IMR-90 (cell line): ENCODE measurements at regions not wholly inside any gene's neighbourhood (a gene's known extent, or its start where the extent isn't known, plus 50 kb on each side); places are given as distances from the start of the nearest gene placed in this dataset.

Experiments
- ATAC-seq: fragments of 200-7000 bp; cut with Tn5 transposase; 2 replicates; pipeline ENCODE4 v1.9.1; 2020; ENCODE audit warnings: low read depth, mild to moderate bottlenecking, moderate library complexity
- BruUV-seq: library from RNA; stranded (reverse); fragments of 400-500 nt; replicated peaks from 2 replicates; lab custom pipeline; 2021; lab: Mats Ljungman, UMichigan
- CTCF ChIA-PET: fragments of 300-600 bp; formaldehyde crosslinking; extraction: SDS; loops from one replicate; lab custom pipeline; 2021; ENCODE audit warnings: antibody characterized with exemption; lab: Yijun Ruan, JAX
- POLR2A ChIA-PET: fragments of 300-600 bp; sonication (Branson Sonifier 250); formaldehyde crosslinking; loops from one replicate; lab custom pipeline; 2022; ENCODE audit warnings: antibody characterized with exemption; ENCODE audit not compliant: unreplicated experiment; lab: Charles Lee
- DNase-seq: peaks from one replicate; pipeline ENCODE4 v3.0.0; 2013
- H2AFZ ChIP-seq: replicated peaks from 2 replicates; pipeline ENCODE3; 2013; ENCODE audit warnings: low read length, mild to moderate bottlenecking; ENCODE audit not compliant: poor library complexity
- H2AK5ac ChIP-seq: 2 replicates; pipeline ENCODE4 v1.6.1; 2013; ENCODE audit warnings: low read depth, low read length, inconsistent platforms
- H2AK9ac ChIP-seq: replicated peaks from 2 replicates; pipeline ENCODE3; 2013; ENCODE audit warnings: mild to moderate bottlenecking, low read depth, low read length, moderate library complexity; ENCODE audit not compliant: poor library complexity
- H2BK120ac ChIP-seq: 2 replicates; pipeline ENCODE4 v1.6.1; 2013; ENCODE audit warnings: low read depth, low read length, inconsistent platforms
- H2BK15ac ChIP-seq: 3 replicates; pipeline ENCODE4 v1.6.1; 2013; ENCODE audit warnings: low read depth, low read length, inconsistent platforms
- H2BK20ac ChIP-seq: 2 replicates; pipeline ENCODE4 v1.6.1; 2013; ENCODE audit warnings: low read depth, mild to moderate bottlenecking, inconsistent platforms, low read length, moderate library complexity
- H2BK5ac ChIP-seq: 2 replicates; pipeline ENCODE4 v1.6.1; 2013; ENCODE audit warnings: mild to moderate bottlenecking, low read depth, low read length, inconsistent platforms; ENCODE audit not compliant: poor library complexity, severe bottlenecking
- H3K14ac ChIP-seq: replicated peaks from 2 replicates; pipeline ENCODE4 v1.6.1; 2013; ENCODE audit warnings: low read depth, low read length, inconsistent platforms
- H3K18ac ChIP-seq: 2 replicates; pipeline ENCODE4 v1.6.1; 2013; ENCODE audit warnings: low read depth, low read length, control low read depth
- H3K23ac ChIP-seq: 2 replicates; pipeline ENCODE4 v1.6.1; 2013; ENCODE audit warnings: low read depth, low read length, inconsistent platforms
- H3K27ac ChIP-seq: 2 replicates; pipeline ENCODE4 v1.5.1; 2013; ENCODE audit warnings: mild to moderate bottlenecking, control low read depth, low read length; ENCODE audit not compliant: insufficient read depth
- H3K27me3 ChIP-seq: 2 replicates; pipeline ENCODE4 v1.6.1; 2013; ENCODE audit warnings: low read length; ENCODE audit not compliant: control insufficient read depth, insufficient read depth
- H3K36me3 ChIP-seq: 2 replicates; pipeline ENCODE4 v1.6.1; 2013; ENCODE audit warnings: low read length, mixed read lengths; ENCODE audit not compliant: control insufficient read depth, insufficient read depth
- H3K4ac ChIP-seq: 2 replicates; pipeline ENCODE4 v1.6.1; 2013; ENCODE audit warnings: low read depth, low read length, inconsistent platforms
- H3K4me1 ChIP-seq: 2 replicates; pipeline ENCODE4 v1.6.1; 2013; ENCODE audit warnings: low read length, mixed read lengths; ENCODE audit not compliant: control insufficient read depth, insufficient read depth
- H3K4me2 ChIP-seq: 2 replicates; pipeline ENCODE4 v1.6.1; 2013; ENCODE audit warnings: low read depth, mild to moderate bottlenecking, control low read depth, low read length, moderate library complexity
- H3K4me3 ChIP-seq: 2 replicates; pipeline ENCODE4 v1.5.1; 2013; ENCODE audit warnings: low read depth, mild to moderate bottlenecking, control low read depth, low read length, moderate library complexity; ENCODE audit not compliant: insufficient read depth
- H3K56ac ChIP-seq: 2 replicates; pipeline ENCODE4 v1.6.1; 2013; ENCODE audit warnings: low read length, inconsistent platforms; ENCODE audit not compliant: insufficient read depth; ENCODE audit errors: extremely low read depth
- H3K79me1 ChIP-seq, 2 experiments: 2 replicates each; pipeline ENCODE4 v1.6.1; 2013; ENCODE audit warnings: low read length in 2 of 2, inconsistent platforms in 1 of 2, low read depth in 1 of 2
- H3K9ac ChIP-seq: 2 replicates; pipeline ENCODE4 v1.6.1; 2013; ENCODE audit warnings: low read depth, low read length, control low read depth
- H3K9me1 ChIP-seq: 2 replicates; pipeline ENCODE4 v1.6.1; 2013; ENCODE audit warnings: low read length, inconsistent platforms; ENCODE audit not compliant: insufficient read depth
- H3K9me3 ChIP-seq: 2 replicates; pipeline ENCODE4 v1.6.1; 2013; ENCODE audit warnings: low read length; ENCODE audit not compliant: control insufficient read depth, insufficient read depth
- H4K20me1 ChIP-seq: 2 replicates; pipeline ENCODE4 v1.6.1; 2013; ENCODE audit warnings: low read length, inconsistent platforms; ENCODE audit not compliant: insufficient read depth
- H4K5ac ChIP-seq: 2 replicates; pipeline ENCODE4 v1.6.1; 2013; ENCODE audit warnings: mild to moderate bottlenecking, low read depth, low read length, control low read depth
- H4K8ac ChIP-seq, 2 experiments: 2 replicates each; pipeline ENCODE4 v1.6.1; 2013; ENCODE audit warnings: low read depth in 2 of 2, low read length in 2 of 2, control low read depth in 1 of 2, inconsistent platforms in 1 of 2
- H4K91ac ChIP-seq: 2 replicates; pipeline ENCODE4 v1.6.1; 2013; ENCODE audit warnings: low read depth, low read length, inconsistent platforms; ENCODE audit not compliant: insufficient read depth
- BHLHE40 ChIP-seq: fragments of 150-350 bp; IDR thresholded peaks from 2 replicates; pipeline ENCODE4 v1.6.1; 2016; ENCODE audit warnings: mild to moderate bottlenecking, low read depth, low read length
- CHD1 ChIP-seq: IDR thresholded peaks from 2 replicates; pipeline ENCODE4 v1.6.1; 2012; ENCODE audit warnings: low read depth, low read length, improper control_type of control experiment
- ELK1 ChIP-seq: fragments of 150-350 bp; IDR thresholded peaks from 2 replicates; pipeline ENCODE4 v1.6.1; 2016; ENCODE audit warnings: low read depth, mild to moderate bottlenecking, low read length, moderate library complexity, borderline replicate concordance
- NFE2L2 ChIP-seq: fragments of 150-350 bp; IDR thresholded peaks from 2 replicates; pipeline ENCODE4 v1.6.1; 2016; ENCODE audit warnings: low read depth, mild to moderate bottlenecking, low read length
- POLR2A ChIP-seq: IDR thresholded peaks from 2 replicates; pipeline ENCODE4 v1.6.1; 2012; ENCODE audit warnings: mild to moderate bottlenecking, low read depth, low read length
- RAD21 ChIP-seq: IDR thresholded peaks from 2 replicates; pipeline ENCODE4 v1.6.1; 2012; ENCODE audit warnings: low read length, improper control_type of control experiment
- WGBS, 2 experiments: methylation state at CpG; one replicate each; pipeline versions ENCODE4 v1.1.5 to v1.1.7; 2013; ENCODE audit warnings: missing lambda C conversion rate in 2 of 2; ENCODE audit not compliant: insufficient read length in 1 of 2; ENCODE audit errors: extremely low coverage in 2 of 2; 5-methylcytosine and 5-hydroxymethylcytosine counted together
- dilution Hi-C: fragments of 300-500 bp; cut with HindIII; formaldehyde crosslinking; loops from one replicate; pipeline ENCODE4 v1.14.3; 2018; ENCODE audit warnings: low sequenced_read_pairs; ENCODE audit not compliant: unreplicated experiment
- in situ Hi-C: fragments of 300-500 bp; cut with MboI; formaldehyde crosslinking; loops from 3 replicates; pipeline ENCODE4 v1.14.3; 2019; ENCODE audit warnings: low sequenced_read_pairs, inconsistent platforms, mixed read lengths
- intact Hi-C: fragments of 100-400 bp; cut with micrococcal nuclease; formaldehyde crosslinking; loops from 2 replicates; pipeline ENCODE4 v1.10.0; 2022

GRCh38 chr19:5286465-5287029, 54.1 kb downstream of the PTPRS start:
- H3K4me2 ChIP-seq: no peak overlapping the region
- H2AK9ac ChIP-seq: no peak overlapping the region
- H3K4me1 ChIP-seq: peaks cover 3% of the 10 kb centered on the region; the same call in 1 of the 2 replicates
- no peak for ATAC-seq
- H4K8ac ChIP-seq: no peak overlapping the region
- TF ChIP-seq BHLHE40 (no peak), RAD21 (no peak), ELK1 (no peak), NFE2L2 (no peak), CHD1 (no peak), POLR2A (no peak)
- no peak overlapping the region for H3K14ac ChIP-seq
- no peak for DNase-seq
- no peak overlapping the region for H2AK5ac ChIP-seq
- ChIA-PET POLR2A (no interaction called here), CTCF (no interaction called here)
- H3K18ac ChIP-seq: no peak overlapping the region
- H4K91ac ChIP-seq: no peak overlapping the region
- WGBS, 2 experiments: no CpG with 5 or more reads among the region's 3 CpGs
- no peak overlapping the region for H3K9ac ChIP-seq
- no peaks in the 10 kb centered on the region for H3K27me3 ChIP-seq
- 0 out of 2 replicates have a peak, but pooled peaks cover 5% of the 10 kb centered on the region for H3K9me1 ChIP-seq
- no peak overlapping the region for H2BK5ac ChIP-seq
- no peak overlapping the region for H3K4me3 ChIP-seq
- intact Hi-C loops: no loop called here
- no peak overlapping the region for H3K23ac ChIP-seq
- H4K5ac ChIP-seq: no peak overlapping the region
- peaks cover 25 to 55% of the 10 kb centered on the region in 2 experiments for H3K79me1 ChIP-seq
- H2AFZ ChIP-seq: no peak overlapping the region
- H4K20me1 ChIP-seq: peaks cover 68% of the 10 kb centered on the region
- no peak overlapping the region for H2BK15ac ChIP-seq
- H3K4ac ChIP-seq: no peak overlapping the region
- H2BK120ac ChIP-seq: no peak overlapping the region
- H2BK20ac ChIP-seq: no peak overlapping the region
- H3K9me3 ChIP-seq: no peaks in the 10 kb centered on the region
- dilution Hi-C loops: no loop called here
- no peak overlapping the region for H3K56ac ChIP-seq
- no TSS peak for BruUV-seq
- in situ Hi-C loops: no loop called here
- H3K27ac ChIP-seq: no peak overlapping the region
- peaks cover 27% of the 10 kb centered on the region for H3K36me3 ChIP-seq
